Endothelial cell of umbilical vein (primary cell): ENCODE measurements at regions not wholly inside any gene's neighbourhood (a gene's known extent, or its start where the extent isn't known, plus 50 kb on each side); places are given as distances from the start of the nearest gene placed in this dataset.

ENCODE experiments used
- TF ChIP-seq, protein P1 (sequence below), 2 donors: IDR thresholded peaks; 1 replicate in 1 of 2; 2 replicates in 1 of 2; pipeline ENCODE4 v1.5.1; 2011; ENCODE audit warnings: low read length in 2 of 2, mild to moderate bottlenecking in 2 of 2, moderate library complexity in 2 of 2, control low read depth in 1 of 2, inconsistent platforms in 1 of 2, low read depth in 1 of 2; ENCODE audit not compliant: insufficient read depth in 1 of 2; ENCODE audit errors: extremely low read depth in 1 of 2
- TF ChIP-seq, protein P2 (sequence below): IDR thresholded peaks from 2 replicates; pipeline ENCODE4 v1.6.1; 2011; ENCODE audit not compliant: insufficient read depth, insufficient read length

DNA sequence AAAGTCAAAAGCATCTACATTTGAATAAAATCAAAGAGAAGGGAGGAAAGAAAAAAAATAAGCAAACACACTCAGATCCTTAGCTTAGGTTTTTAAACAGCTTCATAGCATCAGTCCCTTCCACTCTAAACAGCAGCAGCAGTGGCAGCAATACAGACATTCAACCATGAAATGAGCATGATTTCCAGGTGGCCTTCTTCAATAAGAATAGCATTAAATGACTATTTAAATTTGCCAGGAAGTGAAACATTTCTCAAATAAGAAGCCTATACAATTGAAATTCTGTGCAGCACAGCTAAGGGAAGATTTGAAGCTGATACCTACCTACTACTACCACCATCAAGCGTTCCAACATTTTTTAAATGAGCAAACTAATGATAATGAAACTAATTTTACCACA lies 138.1 kb upstream of the REG3G start:
- TF ChIP-seq, protein P1, sequence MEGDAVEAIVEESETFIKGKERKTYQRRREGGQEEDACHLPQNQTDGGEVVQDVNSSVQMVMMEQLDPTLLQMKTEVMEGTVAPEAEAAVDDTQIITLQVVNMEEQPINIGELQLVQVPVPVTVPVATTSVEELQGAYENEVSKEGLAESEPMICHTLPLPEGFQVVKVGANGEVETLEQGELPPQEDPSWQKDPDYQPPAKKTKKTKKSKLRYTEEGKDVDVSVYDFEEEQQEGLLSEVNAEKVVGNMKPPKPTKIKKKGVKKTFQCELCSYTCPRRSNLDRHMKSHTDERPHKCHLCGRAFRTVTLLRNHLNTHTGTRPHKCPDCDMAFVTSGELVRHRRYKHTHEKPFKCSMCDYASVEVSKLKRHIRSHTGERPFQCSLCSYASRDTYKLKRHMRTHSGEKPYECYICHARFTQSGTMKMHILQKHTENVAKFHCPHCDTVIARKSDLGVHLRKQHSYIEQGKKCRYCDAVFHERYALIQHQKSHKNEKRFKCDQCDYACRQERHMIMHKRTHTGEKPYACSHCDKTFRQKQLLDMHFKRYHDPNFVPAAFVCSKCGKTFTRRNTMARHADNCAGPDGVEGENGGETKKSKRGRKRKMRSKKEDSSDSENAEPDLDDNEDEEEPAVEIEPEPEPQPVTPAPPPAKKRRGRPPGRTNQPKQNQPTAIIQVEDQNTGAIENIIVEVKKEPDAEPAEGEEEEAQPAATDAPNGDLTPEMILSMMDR (IDR thresholded peaks at IDR 0.05; ENCODE audit: extremely low read depth in 1 of 2, insufficient read depth in 1 of 2, low read depth in 1 of 2, low read length in 2 of 2), result no peak
- TF ChIP-seq, protein P2, sequence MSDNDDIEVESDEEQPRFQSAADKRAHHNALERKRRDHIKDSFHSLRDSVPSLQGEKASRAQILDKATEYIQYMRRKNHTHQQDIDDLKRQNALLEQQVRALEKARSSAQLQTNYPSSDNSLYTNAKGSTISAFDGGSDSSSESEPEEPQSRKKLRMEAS, result no peak
